HCT116 (cell line): ENCODE measurements at regions not wholly inside any gene's neighbourhood (a gene's known extent, or its start where the extent isn't known, plus 50 kb on each side); places are given as distances from the start of the nearest gene placed in this dataset.

ENCODE experiments used
- ATAC-seq: fragments of 200-7000 bp; cut with Tn5 transposase; 2 replicates; pipeline ENCODE4 v1.9.1; 2020; ENCODE audit warnings: mild to moderate bottlenecking, moderate library complexity
- BruUV-seq: library from RNA; stranded (reverse); fragments of 400-500 nt; replicated peaks from 2 replicates; lab custom pipeline; 2021; lab: Mats Ljungman, UMichigan
- CTCF ChIA-PET: fragments of 300-600 bp; sonication (Branson Sonifier 250); formaldehyde crosslinking; loops from one replicate; lab custom pipeline; 2021; ENCODE audit warnings: antibody characterized with exemption; lab: Charles Lee
- POLR2A ChIA-PET: fragments of 300-600, 350-600 bp; sonication (Branson Sonifier 250); formaldehyde crosslinking; loops from one replicate; lab custom pipeline; 2021; ENCODE audit warnings: antibody characterized with exemption; lab: Charles Lee
- RAD21 ChIA-PET, 2 experiments: fragments of 300-600 bp; sonication (Branson Sonifier 250); formaldehyde crosslinking; loops; one replicate each; lab custom pipeline; 2023; ENCODE audit warnings: low total read pairs in 2 of 2; ENCODE audit not compliant: uncharacterized antibody in 2 of 2, unreplicated experiment in 2 of 2, low non-redundant PET in 1 of 2; lab: Charles Lee
- DNase-seq: peaks from one replicate; pipeline ENCODE4 v3.0.0-alpha.2; 2010; ENCODE audit warnings: low read depth, low spot score
- H2AFZ ChIP-seq: fragments of 200-600 bp; shearing (Covaris generic), sonication (generic); 2 replicates; pipeline ENCODE4 v1.6.1; 2017; ENCODE audit warnings: low read depth, mixed run types, mixed read lengths, antibody characterized with exemption, low read length; ENCODE audit not compliant: poor library complexity, severe bottlenecking
- H3K27ac ChIP-seq: 2 replicates; pipeline ENCODE4 v1.5.1; 2012; ENCODE audit warnings: low read depth, low read length
- H3K27me3 ChIP-seq: fragments of 200-600 bp; sonication (generic); 2 replicates; pipeline ENCODE4 v1.6.1; 2016; ENCODE audit warnings: mixed run types, low read length, mixed read lengths; ENCODE audit not compliant: insufficient read depth
- H3K36me3 ChIP-seq, 2 experiments: fragments of 200-500 bp in 1 of 2; fragments of 200-600 bp in 1 of 2; sonication (Bioruptor generic) in 1 of 2; sonication (generic) in 1 of 2; 2 replicates each; pipeline versions ENCODE4 v1.5.1 to v1.6.1; 2014 to 2016; ENCODE audit warnings: low read length in 2 of 2, inconsistent platforms in 1 of 2, mixed read lengths in 1 of 2, mixed run types in 1 of 2; ENCODE audit not compliant: insufficient read depth in 2 of 2, control insufficient read depth in 1 of 2
- H3K4me1 ChIP-seq, 2 experiments: fragments of 200-600 bp in 1 of 2; sonication (generic) in 1 of 2; 2 replicates each; pipeline versions ENCODE4 v1.5.1 to v1.6.1; 2012 to 2017; ENCODE audit warnings: low read length in 2 of 2, inconsistent platforms in 1 of 2, mild to moderate bottlenecking in 1 of 2, mixed read lengths in 1 of 2, mixed run types in 1 of 2, moderate library complexity in 1 of 2; ENCODE audit not compliant: insufficient read depth in 2 of 2, control insufficient read depth in 1 of 2
- H3K4me2 ChIP-seq: fragments of 200-600 bp; sonication (generic); 2 replicates; pipeline ENCODE4 v1.6.1; 2017; ENCODE audit warnings: mixed run types, low read length, mixed read lengths
- H3K4me3 ChIP-seq, 2 experiments: fragments of 200-600 bp in 1 of 2; sonication (generic) in 1 of 2; replicated peaks in 1 of 2; 2 replicates each; pipeline ENCODE4 v1.5.1; 2011 to 2016; ENCODE audit warnings: low read length in 2 of 2, control low read depth in 1 of 2, low read depth in 1 of 2, mild to moderate bottlenecking in 1 of 2, mixed read lengths in 1 of 2, mixed run types in 1 of 2
- H3K79me2 ChIP-seq: fragments of 200-600 bp; sonication (generic); 2 replicates; pipeline ENCODE4 v1.6.1; 2017; ENCODE audit warnings: mild to moderate bottlenecking, mixed run types, low read length, moderate library complexity, mixed read lengths; ENCODE audit not compliant: insufficient read depth
- H3K9ac ChIP-seq: fragments of 200-600 bp; sonication (generic); 2 replicates; pipeline ENCODE4 v1.6.1; 2016; ENCODE audit warnings: low read length, mixed read lengths
- H3K9me2 ChIP-seq: fragments of 200-600 bp; sonication (generic), shearing (Covaris generic); 2 replicates; pipeline ENCODE4 v1.6.1; 2017; ENCODE audit warnings: mixed run types, mild to moderate bottlenecking, moderate library complexity; ENCODE audit not compliant: insufficient read depth
- H3K9me3 ChIP-seq, 2 experiments: fragments of 200-500 bp in 1 of 2; fragments of 200-600 bp in 1 of 2; sonication (Bioruptor generic) in 1 of 2; sonication (generic) in 1 of 2; 2 replicates each; pipeline ENCODE4 v1.6.1; 2014 to 2017; ENCODE audit warnings: low read length in 2 of 2, mixed read lengths in 2 of 2, inconsistent platforms in 1 of 2, low read depth in 1 of 2, mild to moderate bottlenecking in 1 of 2, mixed run types in 1 of 2, moderate library complexity in 1 of 2; ENCODE audit not compliant: control insufficient read depth in 1 of 2, insufficient read depth in 1 of 2
- H4K20me1 ChIP-seq: fragments of 200-600 bp; sonication (generic), shearing (Covaris generic); 2 replicates; pipeline ENCODE4 v1.6.1; 2017; ENCODE audit warnings: mixed run types, mild to moderate bottlenecking, moderate library complexity; ENCODE audit not compliant: insufficient read depth
- EZH2 ChIP-seq: fragments of 200-600 bp; sonication (generic); IDR thresholded peaks from 2 replicates; pipeline ENCODE4 v1.6.1; 2017; ENCODE audit warnings: antibody characterized with exemption, mixed run types
- EZH2phosphoT487 ChIP-seq: fragments of 200-600 bp; IDR thresholded peaks from 2 replicates; pipeline ENCODE4 v1.6.1; 2018; ENCODE audit warnings: antibody characterized with exemption, borderline replicate concordance
- FOSL1 ChIP-seq: IDR thresholded peaks from 2 replicates; pipeline ENCODE4 v1.6.1; 2012; ENCODE audit warnings: low read depth
- POLR2A ChIP-seq: IDR thresholded peaks from 2 replicates; pipeline ENCODE4 v1.7.0; 2011; ENCODE audit warnings: borderline replicate concordance; ENCODE audit not compliant: insufficient read depth, insufficient read length; ENCODE audit errors: extremely low read depth
- RAD21 ChIP-seq: IDR thresholded peaks from 2 replicates; pipeline ENCODE4 v1.6.1; 2012; ENCODE audit warnings: low read depth, mild to moderate bottlenecking
- REST ChIP-seq: IDR thresholded peaks from 2 replicates; pipeline ENCODE4 v1.6.1; 2012; ENCODE audit warnings: low read depth
- TCF7L2 ChIP-seq: IDR thresholded peaks from 2 replicates; pipeline ENCODE4 v1.7.0; 2011; ENCODE audit warnings: borderline replicate concordance, inconsistent platforms; ENCODE audit not compliant: insufficient read depth, insufficient read length; ENCODE audit errors: extremely low read depth
- ZFX ChIP-seq: fragments of 450-650 bp; IDR thresholded peaks from 2 replicates; pipeline ENCODE4 v1.6.1; 2017
- intact Hi-C: fragments of 100-400 bp; cut with micrococcal nuclease; formaldehyde crosslinking; loops from 2 replicates; pipeline ENCODE4 v1.10.0; 2022
- TF ChIP-seq, protein P1 (sequence below): IDR thresholded peaks from 2 replicates; pipeline ENCODE4 v1.6.1; 2012
- TF ChIP-seq, protein P2 (sequence below): IDR thresholded peaks from 2 replicates; pipeline ENCODE4 v1.6.1; 2011; ENCODE audit warnings: mild to moderate bottlenecking, low read length, moderate library complexity; ENCODE audit not compliant: insufficient replicate concordance; ENCODE audit errors: extremely low read depth

- no peaks in the 10 kb centered on the region for H3K9me2 ChIP-seq
- intact Hi-C loops = no loop called here
- no peak overlapping the region for H3K27ac ChIP-seq
- DNase-seq = no peak
- no peaks in the 10 kb centered on the region for H3K9me3 ChIP-seq
- peaks cover 5% of the 10 kb centered on the region; the same call in 1 of the 2 replicates for H3K27me3 ChIP-seq
- no peaks in the 10 kb centered on the region for H3K4me1 ChIP-seq
- no peaks in the 10 kb centered on the region for H3K36me3 ChIP-seq
- no TSS peak for BruUV-seq
- H3K79me2 ChIP-seq = no peaks in the 10 kb centered on the region
- no peak for ATAC-seq
- no peaks in the 10 kb centered on the region; the same call in 1 of the 2 replicates for H4K20me1 ChIP-seq
- H3K4me3 ChIP-seq = no peak overlapping the region
- no peak overlapping the region for H2AFZ ChIP-seq
- ChIA-PET CTCF (no interaction called here), POLR2A (no interaction called here), RAD21 (no interaction called here)
- no peak overlapping the region for H3K9ac ChIP-seq
- TF ChIP-seq POLR2A = no peak
- TF ChIP-seq, protein P1, sequence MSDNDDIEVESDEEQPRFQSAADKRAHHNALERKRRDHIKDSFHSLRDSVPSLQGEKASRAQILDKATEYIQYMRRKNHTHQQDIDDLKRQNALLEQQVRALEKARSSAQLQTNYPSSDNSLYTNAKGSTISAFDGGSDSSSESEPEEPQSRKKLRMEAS = no peak
- TF ChIP-seq REST = no peak
- TF ChIP-seq RAD21 = no peak
- TF ChIP-seq, protein P2, sequence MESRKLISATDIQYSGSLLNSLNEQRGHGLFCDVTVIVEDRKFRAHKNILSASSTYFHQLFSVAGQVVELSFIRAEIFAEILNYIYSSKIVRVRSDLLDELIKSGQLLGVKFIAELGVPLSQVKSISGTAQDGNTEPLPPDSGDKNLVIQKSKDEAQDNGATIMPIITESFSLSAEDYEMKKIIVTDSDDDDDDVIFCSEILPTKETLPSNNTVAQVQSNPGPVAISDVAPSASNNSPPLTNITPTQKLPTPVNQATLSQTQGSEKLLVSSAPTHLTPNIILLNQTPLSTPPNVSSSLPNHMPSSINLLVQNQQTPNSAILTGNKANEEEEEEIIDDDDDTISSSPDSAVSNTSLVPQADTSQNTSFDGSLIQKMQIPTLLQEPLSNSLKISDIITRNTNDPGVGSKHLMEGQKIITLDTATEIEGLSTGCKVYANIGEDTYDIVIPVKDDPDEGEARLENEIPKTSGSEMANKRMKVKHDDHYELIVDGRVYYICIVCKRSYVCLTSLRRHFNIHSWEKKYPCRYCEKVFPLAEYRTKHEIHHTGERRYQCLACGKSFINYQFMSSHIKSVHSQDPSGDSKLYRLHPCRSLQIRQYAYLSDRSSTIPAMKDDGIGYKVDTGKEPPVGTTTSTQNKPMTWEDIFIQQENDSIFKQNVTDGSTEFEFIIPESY = no peak
- no peak for TF ChIP-seq FOSL1
- no peak for TF ChIP-seq TCF7L2
- TF ChIP-seq EZH2phosphoT487 = no peak
- TF ChIP-seq EZH2 = no peak
- no peak for TF ChIP-seq ZFX
- no peak overlapping the region for H3K4me2 ChIP-seq
Observed at GRCh38 chr5:136738829-136739228, 373.5 kb upstream of the TRPC7 start.
